ENCODE measurements at regions not wholly inside any gene's neighbourhood (a gene's known extent, or its start where the extent isn't known, plus 50 kb on each side); places are given as distances from the start of the nearest gene placed in this dataset.

- no peak for DNase-seq
- no peak overlapping the region for H3K9ac ChIP-seq (ENCODE audit: low read depth in 2 of 2, low read length in 2 of 2)
- no peak overlapping the region for H3K27ac ChIP-seq
- H3K27me3 ChIP-seq, result no peaks in the 10 kb centered on the region
- TF ChIP-seq, protein P1, sequence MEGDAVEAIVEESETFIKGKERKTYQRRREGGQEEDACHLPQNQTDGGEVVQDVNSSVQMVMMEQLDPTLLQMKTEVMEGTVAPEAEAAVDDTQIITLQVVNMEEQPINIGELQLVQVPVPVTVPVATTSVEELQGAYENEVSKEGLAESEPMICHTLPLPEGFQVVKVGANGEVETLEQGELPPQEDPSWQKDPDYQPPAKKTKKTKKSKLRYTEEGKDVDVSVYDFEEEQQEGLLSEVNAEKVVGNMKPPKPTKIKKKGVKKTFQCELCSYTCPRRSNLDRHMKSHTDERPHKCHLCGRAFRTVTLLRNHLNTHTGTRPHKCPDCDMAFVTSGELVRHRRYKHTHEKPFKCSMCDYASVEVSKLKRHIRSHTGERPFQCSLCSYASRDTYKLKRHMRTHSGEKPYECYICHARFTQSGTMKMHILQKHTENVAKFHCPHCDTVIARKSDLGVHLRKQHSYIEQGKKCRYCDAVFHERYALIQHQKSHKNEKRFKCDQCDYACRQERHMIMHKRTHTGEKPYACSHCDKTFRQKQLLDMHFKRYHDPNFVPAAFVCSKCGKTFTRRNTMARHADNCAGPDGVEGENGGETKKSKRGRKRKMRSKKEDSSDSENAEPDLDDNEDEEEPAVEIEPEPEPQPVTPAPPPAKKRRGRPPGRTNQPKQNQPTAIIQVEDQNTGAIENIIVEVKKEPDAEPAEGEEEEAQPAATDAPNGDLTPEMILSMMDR (IDR thresholded peaks at IDR 0.05), result no peak
- H3K36me3 ChIP-seq, result no peaks in the 10 kb centered on the region
- H3K9me3 ChIP-seq, result no peaks in the 10 kb centered on the region
- H3K4me1 ChIP-seq, result no peaks in the 10 kb centered on the region
- no peak overlapping the region for H3K4me3 ChIP-seq
- intact Hi-C loops (cut with DNase I), result no loop called here
Measured at GRCh38 chr1:219299420-219299819, 125.7 kb downstream of the LYPLAL1 start.

GRCh38 chr1:219298571-219299148 is 125.0 kb downstream of the LYPLAL1 start:
- H3K9ac ChIP-seq (ENCODE audit: low read depth in 2 of 2, low read length in 2 of 2), result no peak overlapping the region
- H3K4me3 ChIP-seq, result no peak overlapping the region
- H3K36me3 ChIP-seq, result no peaks in the 10 kb centered on the region
- no peak overlapping the region for H3K27ac ChIP-seq
- H3K27me3 ChIP-seq, result no peaks in the 10 kb centered on the region
- TF ChIP-seq, protein P1 (IDR thresholded peaks at IDR 0.05), result no peak
- H3K4me1 ChIP-seq, result no peaks in the 10 kb centered on the region
- intact Hi-C loops (cut with DNase I), result no loop called here
- no peak for DNase-seq
- H3K9me3 ChIP-seq, result no peaks in the 10 kb centered on the region

GRCh38 chr1:219296430-219297355 is 123.0 kb downstream of the LYPLAL1 start:
- no peak for DNase-seq
- intact Hi-C loops (cut with DNase I), result no loop called here
- no peak overlapping the region for H3K27ac ChIP-seq

DNA sequence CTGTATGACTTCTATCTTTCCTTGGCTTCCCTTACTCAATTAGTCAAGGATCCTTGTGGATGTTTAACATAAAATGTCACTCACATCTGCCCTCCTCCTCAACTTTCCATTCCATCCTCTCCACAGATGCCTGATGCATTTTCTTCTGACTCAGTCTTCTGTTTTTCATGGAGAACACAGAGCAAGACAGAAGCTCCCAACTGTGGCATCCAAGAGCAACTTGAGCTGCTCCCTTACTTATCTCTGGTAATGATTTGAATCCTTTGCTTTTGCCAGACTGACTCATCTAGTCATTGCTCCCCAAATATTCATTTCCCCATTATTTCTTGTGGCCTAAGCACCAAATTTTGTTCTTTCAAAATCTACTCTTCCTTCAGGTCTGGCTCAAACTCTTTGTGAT is 120.6 kb downstream of the LYPLAL1 start:
- H3K27ac ChIP-seq, result no peak overlapping the region
- intact Hi-C loops (cut with DNase I), result no loop called here
- DNase-seq, result no peak

More at GRCh38 chr1:219296430-219297355, 123.0 kb downstream of the LYPLAL1 start:
- no peaks in the 10 kb centered on the region for H3K27me3 ChIP-seq
- H3K9ac ChIP-seq (ENCODE audit: low read depth in 2 of 2, low read length in 2 of 2), result no peak overlapping the region
- no peaks in the 10 kb centered on the region for H3K36me3 ChIP-seq
- H3K9me3 ChIP-seq, result no peaks in the 10 kb centered on the region
- TF ChIP-seq, protein P1 (IDR thresholded peaks at IDR 0.05), result no peak
- H3K4me1 ChIP-seq, result no peaks in the 10 kb centered on the region
- no peak overlapping the region for H3K4me3 ChIP-seq

DNA sequence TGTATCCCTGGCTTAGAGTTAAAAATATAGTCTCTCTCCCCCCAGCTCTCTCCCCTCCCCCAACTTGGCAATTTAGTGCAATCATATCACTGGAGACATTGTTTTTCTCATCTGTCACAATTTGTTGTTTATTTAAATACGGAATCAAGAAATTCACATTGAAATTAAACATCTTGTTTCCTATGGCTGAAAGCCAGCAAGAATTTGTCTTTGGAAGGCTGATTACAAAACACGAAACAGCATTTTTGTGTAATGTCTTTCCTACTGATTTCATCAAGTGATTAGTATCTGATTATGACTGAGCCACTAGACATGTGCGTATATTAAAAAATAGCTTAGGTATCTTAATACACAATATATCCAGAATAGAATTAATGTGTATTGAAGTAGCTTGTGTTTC is 119.7 kb downstream of the LYPLAL1 start:
- TF ChIP-seq, protein P1 (IDR thresholded peaks at IDR 0.05), result no peak
- Histone ChIP-seq H3K4me3 (no peak overlapping the region), H3K27ac (no peak overlapping the region), H3K4me1 (no peaks in the 10 kb centered on the region), H3K9me3 (no peaks in the 10 kb centered on the region), H3K27me3 (no peaks in the 10 kb centered on the region), H3K36me3 (no peaks in the 10 kb centered on the region), H3K9ac (ENCODE audit: low read depth in 2 of 2, low read length in 2 of 2) (no peak overlapping the region)
- no peak for DNase-seq
- intact Hi-C loops (cut with DNase I), result no loop called here

More for the DNA sequence above, 120.6 kb downstream of the LYPLAL1 start:
- H3K9ac ChIP-seq (ENCODE audit: low read depth in 2 of 2, low read length in 2 of 2), result no peak overlapping the region
- H3K4me1 ChIP-seq, result no peaks in the 10 kb centered on the region
- H3K27me3 ChIP-seq, result no peaks in the 10 kb centered on the region
- no peaks in the 10 kb centered on the region for H3K9me3 ChIP-seq
- TF ChIP-seq, protein P1 (IDR thresholded peaks at IDR 0.05), result no peak
- H3K36me3 ChIP-seq, result no peaks in the 10 kb centered on the region
- H3K4me3 ChIP-seq, result no peak overlapping the region

Data from colonic mucosa (tissue), 4 donors.